ENCODE measurements at regions not wholly inside any gene's neighbourhood (a gene's known extent, or its start where the extent isn't known, plus 50 kb on each side); places are given as distances from the start of the nearest gene placed in this dataset.
"Not testable (repeated sequence)": the region's sequence is repeated elsewhere in the genome, so short reads cannot be mapped to it uniquely, and the experiment has no call there.

DNA sequence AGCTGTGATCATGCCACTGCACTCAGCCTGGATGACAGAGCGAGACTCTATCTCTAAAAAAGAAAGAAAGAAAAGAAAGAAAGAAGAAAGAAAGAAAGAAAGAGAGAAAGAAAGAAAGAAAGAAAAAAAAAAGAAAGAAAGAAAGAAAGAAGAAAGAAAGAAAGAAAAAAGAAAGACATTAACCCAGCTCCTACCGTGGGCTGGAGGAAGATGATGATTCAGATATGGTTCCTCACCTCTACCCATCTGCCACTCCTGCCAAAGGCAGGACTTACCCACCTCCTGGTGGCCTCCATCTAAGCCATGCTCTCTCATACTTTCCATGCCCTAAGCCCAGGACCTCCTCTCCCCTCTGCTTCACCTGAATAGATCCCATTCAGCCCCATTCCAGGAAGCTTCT, 93.3 kb upstream of the LHX1 start:
- H3K9me3 ChIP-seq (ENCODE audit: low read depth, low read length) = no peaks in the 10 kb centered on the region
- no peak overlapping the region for H3K4me3 ChIP-seq (ENCODE audit: low read length)
- no peaks in the 10 kb centered on the region for H3K4me1 ChIP-seq (ENCODE audit: insufficient read depth, low read length)
- no peaks in the 10 kb centered on the region for H3K27me3 ChIP-seq (ENCODE audit: insufficient read depth, low read length)

DNA sequence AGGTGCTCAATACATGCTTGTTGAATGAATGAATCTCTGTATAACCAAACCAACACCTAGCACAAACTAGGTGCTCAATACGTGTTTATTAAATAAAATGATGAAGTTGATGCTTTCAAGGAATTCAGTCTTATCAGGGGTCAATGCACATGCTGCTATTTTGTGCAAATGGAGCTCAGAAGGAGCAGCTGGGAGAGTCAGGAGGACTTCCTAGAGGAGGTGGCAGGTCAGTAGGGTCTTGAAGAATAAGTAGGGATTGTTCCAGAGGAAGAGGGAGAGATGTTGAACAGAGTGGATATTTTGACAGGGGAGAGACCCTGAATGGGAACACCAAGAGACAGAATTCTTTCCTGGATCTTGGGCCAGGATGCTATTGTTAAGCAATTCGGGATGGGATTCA, 92.7 kb upstream of the LHX1 start:
- no peaks in the 10 kb centered on the region for H3K9me3 ChIP-seq (ENCODE audit: low read depth, low read length)
- no peaks in the 10 kb centered on the region for H3K4me1 ChIP-seq (ENCODE audit: insufficient read depth, low read length)
- H3K4me3 ChIP-seq (ENCODE audit: low read length) = no peak overlapping the region
- no peaks in the 10 kb centered on the region for H3K27me3 ChIP-seq (ENCODE audit: insufficient read depth, low read length)

DNA sequence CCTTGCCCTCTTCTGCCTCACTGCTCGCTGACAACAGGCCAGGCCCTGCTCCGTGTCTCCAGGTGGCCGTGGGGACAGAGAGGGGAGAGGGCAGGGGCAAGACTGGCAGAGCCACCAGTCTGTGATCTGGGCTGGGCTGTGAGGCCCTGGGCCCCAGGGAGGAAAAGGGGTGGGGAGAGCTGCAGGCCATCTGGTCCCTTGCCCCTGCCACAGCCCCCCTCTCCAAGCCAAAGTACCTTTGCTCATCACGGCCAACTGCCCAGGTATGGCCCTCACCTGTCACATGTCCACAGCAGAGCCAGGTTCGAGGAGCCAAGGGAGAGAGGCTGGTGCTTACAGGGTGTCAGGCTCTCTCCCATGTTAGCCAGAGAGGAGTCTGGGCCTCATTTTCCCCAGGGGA, 91.4 kb upstream of the LHX1 start:
- H3K27me3 ChIP-seq (ENCODE audit: insufficient read depth, low read length) = no peaks in the 10 kb centered on the region
- H3K4me3 ChIP-seq (ENCODE audit: low read length) = no peak overlapping the region

DNA sequence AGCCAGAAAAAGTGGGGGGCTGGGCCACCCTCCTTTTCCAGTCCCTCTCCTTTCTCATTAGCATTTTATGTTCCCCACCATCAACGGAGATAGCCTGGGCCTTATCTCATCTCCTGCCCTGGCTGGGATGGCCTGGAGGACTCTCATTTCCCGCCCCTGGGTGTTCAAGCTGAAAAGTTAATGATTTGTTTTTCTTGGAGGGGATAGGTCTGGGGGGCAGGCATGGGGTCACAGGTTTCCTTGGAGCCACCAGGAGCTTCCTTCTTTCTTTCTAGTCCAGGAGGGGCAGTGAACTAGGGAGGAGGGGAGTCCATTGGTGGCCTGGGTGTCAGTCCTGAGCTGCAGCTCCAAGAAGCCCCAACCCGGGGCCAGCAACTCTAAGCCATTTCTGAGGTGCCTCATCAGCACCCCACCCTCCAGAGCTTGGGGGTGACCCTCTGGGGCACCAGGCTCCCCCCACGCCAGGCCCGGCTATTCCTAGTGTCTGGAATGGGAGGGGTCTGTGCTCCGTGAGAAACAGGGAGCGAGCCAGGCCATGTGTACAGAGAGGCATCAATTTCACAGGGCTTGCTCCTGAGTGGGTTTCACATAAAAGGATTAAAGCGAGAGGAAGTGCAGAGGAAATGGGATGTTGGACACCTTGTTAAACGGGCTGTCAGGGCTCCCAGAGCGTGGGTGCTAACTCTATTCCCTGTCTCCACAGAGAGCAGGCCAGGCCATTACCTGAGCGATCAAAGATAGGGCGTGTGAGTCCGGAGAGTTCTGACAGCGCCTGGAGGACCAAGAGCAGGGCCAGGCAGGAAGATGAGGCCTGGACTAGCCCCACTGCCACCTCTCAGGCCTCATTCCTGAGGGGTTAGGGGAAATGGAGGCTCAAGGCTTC, 90.6 kb upstream of the LHX1 start:
- H3K4me1 ChIP-seq (ENCODE audit: insufficient read depth, low read length) = no peaks in the 10 kb centered on the region
- H3K27me3 ChIP-seq (ENCODE audit: insufficient read depth, low read length) = no peaks in the 10 kb centered on the region
- no peaks in the 10 kb centered on the region for H3K9me3 ChIP-seq (ENCODE audit: low read depth, low read length)
- no peak overlapping the region for H3K4me3 ChIP-seq (ENCODE audit: low read length)

More for the DNA sequence above, 91.4 kb upstream of the LHX1 start:
- H3K9me3 ChIP-seq (ENCODE audit: low read depth, low read length) = no peaks in the 10 kb centered on the region
- no peaks in the 10 kb centered on the region for H3K4me1 ChIP-seq (ENCODE audit: insufficient read depth, low read length)

DNA sequence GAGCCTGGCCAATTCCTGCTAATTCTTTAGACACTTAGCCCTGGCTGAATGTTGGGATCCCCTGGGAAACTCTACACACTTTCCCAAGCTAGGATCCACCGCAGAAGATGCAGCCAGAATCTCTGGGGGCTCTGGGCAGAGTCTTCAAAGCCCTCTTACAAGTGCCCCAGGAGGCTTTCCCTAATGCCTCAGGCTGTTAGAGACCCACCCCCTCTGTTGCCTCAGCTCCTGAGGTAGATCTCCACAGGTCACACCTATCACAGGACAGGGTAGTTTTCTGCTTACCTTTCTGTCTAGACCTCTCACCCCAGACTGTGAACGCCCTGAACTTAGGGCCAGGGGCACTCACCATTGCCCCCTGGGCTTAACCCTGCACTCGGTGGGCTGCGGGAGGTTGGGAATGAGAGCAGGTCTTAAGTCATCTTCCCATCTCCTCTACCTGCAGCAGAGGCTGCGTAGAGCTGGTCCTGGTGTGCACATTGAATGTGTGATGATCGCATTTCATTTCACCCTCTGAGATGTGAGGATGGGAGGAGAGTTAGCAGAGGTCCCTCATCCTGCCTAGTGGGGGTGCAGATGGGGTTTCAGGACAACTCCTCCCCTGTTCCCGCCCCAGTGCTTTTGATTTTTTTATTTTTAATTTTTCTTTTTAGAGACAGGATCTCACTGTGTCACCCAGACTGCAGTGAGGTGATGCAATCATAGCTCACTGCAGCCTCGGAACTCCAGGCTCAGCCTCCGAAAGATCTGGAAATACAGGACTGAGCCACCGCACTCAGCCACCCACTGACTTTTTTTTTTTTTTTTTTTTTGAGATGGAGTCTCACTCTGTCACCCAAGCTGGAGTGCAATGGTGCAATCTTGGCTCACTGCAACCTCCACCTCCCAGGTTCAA, 89.0 kb upstream of the LHX1 start:
- no peaks in the 10 kb centered on the region for H3K4me1 ChIP-seq (ENCODE audit: insufficient read depth, low read length)
- H3K9me3 ChIP-seq (ENCODE audit: low read depth, low read length) = no peaks in the 10 kb centered on the region
- no peak overlapping the region for H3K4me3 ChIP-seq (ENCODE audit: low read length)
- H3K27me3 ChIP-seq (ENCODE audit: insufficient read depth, low read length) = no peaks in the 10 kb centered on the region

DNA sequence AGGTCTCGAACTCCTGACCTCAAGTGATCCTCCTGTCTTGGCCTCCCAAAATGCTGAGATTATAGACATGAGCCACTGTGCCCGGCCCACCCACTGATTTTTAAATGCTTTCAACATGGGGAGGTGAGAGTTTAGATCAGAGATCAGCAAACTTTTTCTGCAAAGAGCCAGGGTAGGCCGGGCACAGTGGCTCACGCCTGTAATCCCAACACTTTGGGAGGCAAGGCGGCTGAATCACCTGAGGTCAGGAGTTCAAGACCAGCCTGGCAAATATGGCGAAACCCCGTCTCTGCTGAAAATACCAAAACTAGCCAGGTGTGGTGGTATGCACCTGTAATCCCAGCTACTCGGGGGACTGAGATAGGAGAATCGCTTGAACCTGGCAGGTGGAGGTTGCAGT, 88.3 kb upstream of the LHX1 start:
- H3K4me1 ChIP-seq (ENCODE audit: insufficient read depth, low read length); H3K27me3 ChIP-seq (ENCODE audit: insufficient read depth, low read length); H3K4me3 ChIP-seq (ENCODE audit: low read length); H3K9me3 ChIP-seq (ENCODE audit: low read depth, low read length): not testable (repeated sequence)

DNA sequence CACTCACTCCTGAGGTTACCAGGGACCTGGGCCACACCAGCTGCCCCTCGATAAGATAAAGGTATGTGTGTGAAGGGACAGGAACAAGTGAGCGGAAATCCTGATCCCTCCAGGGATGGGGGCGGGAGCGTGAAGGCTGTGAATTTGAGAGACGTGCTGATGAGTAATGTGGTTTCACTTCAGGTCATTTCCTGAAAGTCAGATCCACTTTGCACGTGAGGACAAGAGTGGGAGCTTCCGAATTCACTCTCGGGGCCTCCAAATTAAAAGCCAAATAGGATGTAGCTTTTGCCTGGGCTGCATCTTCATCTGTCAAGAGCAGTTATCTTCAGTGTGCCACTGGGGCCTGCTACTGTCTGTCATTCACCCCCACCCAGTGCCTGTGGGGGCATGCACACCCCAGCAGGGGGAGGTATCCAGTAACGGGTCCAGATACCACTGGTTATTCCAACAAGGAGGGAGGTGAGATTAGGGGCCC, 87.4 kb upstream of the LHX1 start:
- Histone ChIP-seq H3K4me3 (ENCODE audit: low read length) (no peak overlapping the region), H3K27me3 (ENCODE audit: insufficient read depth, low read length) (no peaks in the 10 kb centered on the region), H3K9me3 (ENCODE audit: low read depth, low read length) (no peaks in the 10 kb centered on the region), H3K4me1 (ENCODE audit: insufficient read depth, low read length) (no peaks in the 10 kb centered on the region)

DNA sequence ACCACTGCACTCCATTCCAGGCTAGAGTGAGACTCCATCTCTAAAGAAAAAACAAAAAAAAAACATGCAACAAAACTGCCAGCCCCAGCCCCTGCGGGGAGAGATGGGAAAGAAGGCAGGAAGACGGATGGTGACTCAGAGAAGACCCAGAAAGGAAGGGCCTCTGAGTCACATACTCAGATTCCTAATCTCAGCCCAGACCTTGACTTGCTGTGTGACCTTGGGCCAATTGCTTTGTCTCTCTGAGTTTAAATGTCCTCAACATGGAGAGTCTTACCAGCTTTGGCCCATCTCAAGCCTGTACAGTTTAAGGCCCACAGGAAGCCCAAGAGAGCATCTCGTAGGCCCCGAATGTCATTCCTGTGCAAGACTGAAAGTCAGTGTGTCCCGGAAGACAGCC, 86.5 kb upstream of the LHX1 start:
- H3K4me1 ChIP-seq (ENCODE audit: insufficient read depth, low read length) = no peaks in the 10 kb centered on the region
- H3K27me3 ChIP-seq (ENCODE audit: insufficient read depth, low read length) = no peaks in the 10 kb centered on the region
- no peak overlapping the region for H3K4me3 ChIP-seq (ENCODE audit: low read length)
- no peaks in the 10 kb centered on the region for H3K9me3 ChIP-seq (ENCODE audit: low read depth, low read length)

DNA sequence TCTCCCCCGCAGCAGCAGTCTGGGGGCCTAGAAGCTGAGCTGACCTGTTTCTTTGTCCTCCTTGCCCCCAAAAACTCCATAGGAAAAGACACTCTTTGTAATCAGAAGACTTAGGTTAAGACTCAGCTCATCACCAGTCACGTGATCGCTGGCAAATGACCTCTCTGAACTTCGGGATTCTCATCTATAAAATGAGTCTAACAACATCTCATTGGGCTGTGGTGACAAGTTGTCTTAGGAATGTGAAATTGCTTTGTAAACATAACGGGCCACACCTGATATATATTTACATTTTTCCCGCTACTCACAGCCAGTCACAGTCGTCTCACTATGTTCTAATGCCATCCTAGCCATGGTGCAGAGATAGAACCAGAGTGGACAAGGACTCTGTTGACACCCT, 86.0 kb upstream of the LHX1 start:
- Histone ChIP-seq H3K9me3 (ENCODE audit: low read depth, low read length) (no peaks in the 10 kb centered on the region), H3K4me1 (ENCODE audit: insufficient read depth, low read length) (no peaks in the 10 kb centered on the region), H3K4me3 (ENCODE audit: low read length) (no peak overlapping the region), H3K27me3 (ENCODE audit: insufficient read depth, low read length) (no peaks in the 10 kb centered on the region)

DNA sequence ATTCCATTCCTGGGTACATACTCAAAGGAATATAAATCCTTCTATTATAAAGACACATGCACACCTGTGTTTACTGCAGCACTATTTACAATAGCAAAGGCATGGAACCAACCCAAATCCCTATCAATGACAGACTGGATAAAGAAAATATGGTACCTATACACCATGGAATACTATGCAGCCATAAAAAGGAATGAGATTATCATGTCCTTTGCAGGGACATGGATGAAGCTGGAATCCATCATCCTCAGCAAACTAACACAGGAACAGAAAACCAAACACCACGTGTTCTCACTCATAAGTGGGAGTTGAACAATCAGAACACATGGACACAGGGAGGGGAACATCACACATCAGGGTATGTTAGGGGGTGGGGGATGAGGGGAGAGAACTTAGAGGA, 84.8 kb upstream of the LHX1 start:
- H3K27me3 ChIP-seq (ENCODE audit: insufficient read depth, low read length); H3K4me3 ChIP-seq (ENCODE audit: low read length); H3K9me3 ChIP-seq (ENCODE audit: low read depth, low read length); H3K4me1 ChIP-seq (ENCODE audit: insufficient read depth, low read length): not testable (repeated sequence)

DNA sequence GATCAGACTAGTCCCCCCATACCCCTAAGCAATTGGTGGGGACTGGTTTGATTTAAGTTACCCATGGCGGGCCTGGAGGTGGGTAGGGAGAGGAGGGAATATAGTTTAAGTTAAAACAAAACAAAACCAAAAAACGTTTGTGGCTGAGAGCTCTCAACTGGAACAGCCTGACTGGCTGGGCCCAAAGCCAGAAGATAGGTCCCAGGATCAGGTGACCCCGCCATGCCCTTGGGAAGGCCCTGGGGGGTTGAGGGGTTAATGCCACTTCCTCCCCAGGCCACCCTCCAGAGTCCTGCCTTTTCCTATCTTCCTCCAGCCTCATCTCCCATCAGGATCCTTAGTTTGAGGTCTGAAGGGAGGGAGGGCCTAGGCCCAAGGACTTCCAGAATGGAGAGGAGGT, 82.3 kb upstream of the LHX1 start:
- no peaks in the 10 kb centered on the region for H3K9me3 ChIP-seq (ENCODE audit: low read depth, low read length)
- no peak overlapping the region for H3K4me3 ChIP-seq (ENCODE audit: low read length)
- H3K4me1 ChIP-seq (ENCODE audit: insufficient read depth, low read length) = no peaks in the 10 kb centered on the region
- no peaks in the 10 kb centered on the region for H3K27me3 ChIP-seq (ENCODE audit: insufficient read depth, low read length)

DNA sequence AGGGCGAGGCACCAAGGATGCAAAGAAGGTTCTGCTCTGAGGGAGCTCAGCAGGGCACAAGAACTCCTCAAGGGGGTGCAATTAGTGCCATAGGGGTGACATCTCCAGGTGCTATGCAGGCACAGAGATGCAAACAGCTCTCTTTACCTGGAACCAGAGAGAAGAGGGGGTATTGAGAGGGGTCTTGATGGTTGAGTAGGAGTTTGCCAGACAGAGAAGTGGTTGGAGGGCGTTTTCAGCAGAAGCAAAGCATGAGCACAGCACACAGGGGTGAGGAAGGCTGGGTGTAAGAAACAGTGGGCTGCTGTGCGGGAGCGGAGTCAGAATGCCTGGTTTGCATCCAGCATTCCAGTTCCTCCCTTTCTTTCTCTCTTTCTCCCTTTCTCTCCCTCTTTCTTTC, 81.8 kb upstream of the LHX1 start:
- no peaks in the 10 kb centered on the region for H3K27me3 ChIP-seq (ENCODE audit: insufficient read depth, low read length)
- H3K4me1 ChIP-seq (ENCODE audit: insufficient read depth, low read length) = no peaks in the 10 kb centered on the region
- no peaks in the 10 kb centered on the region for H3K9me3 ChIP-seq (ENCODE audit: low read depth, low read length)
- no peak overlapping the region for H3K4me3 ChIP-seq (ENCODE audit: low read length)

DNA sequence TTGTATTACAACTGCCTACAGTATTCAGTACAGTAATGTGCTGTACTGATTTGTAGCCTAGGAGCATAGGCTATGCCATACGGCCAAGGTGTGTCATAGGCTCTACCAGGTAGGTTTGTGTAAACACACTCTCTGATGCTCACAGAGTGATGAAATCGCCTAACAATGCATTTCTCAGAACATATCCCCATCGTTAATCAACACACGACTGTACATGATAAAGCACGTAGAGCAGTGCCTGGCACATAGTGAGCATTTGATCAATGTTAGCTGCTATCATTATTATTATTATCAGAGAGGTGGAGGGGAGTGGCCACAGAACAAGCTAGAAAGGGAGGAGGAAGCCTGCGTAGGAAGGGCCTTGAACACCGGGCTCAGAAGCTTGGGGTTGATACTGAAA, 81.1 kb upstream of the LHX1 start:
- Histone ChIP-seq H3K4me1 (ENCODE audit: insufficient read depth, low read length) (no peaks in the 10 kb centered on the region), H3K4me3 (ENCODE audit: low read length) (no peak overlapping the region), H3K9me3 (ENCODE audit: low read depth, low read length) (no peaks in the 10 kb centered on the region), H3K27me3 (ENCODE audit: insufficient read depth, low read length) (no peaks in the 10 kb centered on the region)

DNA sequence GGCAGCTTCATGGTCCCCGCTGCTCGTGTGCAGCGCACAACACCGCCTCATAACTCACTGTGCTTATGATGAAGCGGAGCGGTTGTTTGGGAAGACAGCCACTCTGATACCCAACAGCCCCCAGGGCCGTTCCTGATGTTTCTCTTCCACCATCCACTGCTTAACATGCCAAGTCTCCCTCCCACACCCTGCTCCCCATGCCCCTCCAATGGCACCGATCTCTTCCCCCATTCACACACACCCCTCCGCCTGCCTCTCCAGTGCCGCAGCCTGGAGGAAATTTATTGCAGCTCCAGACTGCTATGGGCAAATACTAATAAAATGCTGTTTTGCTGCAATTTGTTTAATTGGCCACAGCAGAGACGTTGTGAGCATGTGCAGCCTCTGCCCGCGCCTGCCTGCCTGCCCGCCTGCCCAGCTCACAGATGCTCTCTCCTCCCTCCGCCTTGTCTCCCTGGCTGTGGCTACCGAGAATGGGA, 80.3 kb upstream of the LHX1 start:
- H3K4me3 ChIP-seq (ENCODE audit: low read length) = no peak overlapping the region
- no peaks in the 10 kb centered on the region for H3K9me3 ChIP-seq (ENCODE audit: low read depth, low read length)
- H3K27me3 ChIP-seq (ENCODE audit: insufficient read depth, low read length) = no peaks in the 10 kb centered on the region
- H3K4me1 ChIP-seq (ENCODE audit: insufficient read depth, low read length) = no peaks in the 10 kb centered on the region

DNA sequence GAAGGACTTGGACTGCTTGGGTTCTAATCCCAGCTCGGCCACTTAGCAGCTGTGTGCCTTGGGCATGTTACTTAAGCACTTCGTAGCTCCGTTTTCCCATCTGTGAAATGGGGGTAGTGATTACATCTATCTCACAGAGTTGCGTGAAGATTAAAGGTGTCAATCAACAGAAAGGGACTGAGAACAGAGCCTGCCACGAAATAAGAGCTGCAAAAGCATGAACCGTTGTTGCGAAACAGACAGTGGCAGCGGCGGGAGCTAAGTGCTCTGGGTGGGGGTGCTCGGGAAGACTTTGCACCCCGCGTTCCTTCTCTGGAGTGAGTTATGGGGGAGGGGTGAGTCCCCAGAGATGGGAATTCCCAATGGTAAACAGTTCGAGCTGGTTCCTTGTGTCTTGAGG, 79.6 kb upstream of the LHX1 start:
- no peaks in the 10 kb centered on the region for H3K27me3 ChIP-seq (ENCODE audit: insufficient read depth, low read length)
- H3K9me3 ChIP-seq (ENCODE audit: low read depth, low read length) = no peaks in the 10 kb centered on the region
- no peaks in the 10 kb centered on the region for H3K4me1 ChIP-seq (ENCODE audit: insufficient read depth, low read length)

More for the DNA sequence above, 79.6 kb upstream of the LHX1 start:
- no peak overlapping the region for H3K4me3 ChIP-seq (ENCODE audit: low read length)

All from mononuclear cell (primary cell).